Neural progenitor cell (in vitro differentiated cells): ENCODE measurements at regions not wholly inside any gene's neighbourhood (a gene's known extent, or its start where the extent isn't known, plus 50 kb on each side); places are given as distances from the start of the nearest gene placed in this dataset.

ENCODE experiments used
- DNase-seq: peaks from one replicate; pipeline ENCODE4 v3.0.0-alpha.2; 2016; ENCODE audit warnings: low spot score
- H2AFZ ChIP-seq: fragments of 200-600 bp; sonication (generic); replicated peaks from 2 replicates; pipeline ENCODE4 v1.6.1; 2016; ENCODE audit warnings: antibody characterized with exemption
- H3F3A ChIP-seq: fragments of 200-600 bp; sonication (generic); 2 replicates; pipeline ENCODE4 v1.6.1; 2016; ENCODE audit warnings: antibody characterized with exemption, low read depth
- H3K27ac ChIP-seq: fragments of 200-600 bp; sonication (generic); 2 replicates; pipeline ENCODE4 v1.5.1; 2016; ENCODE audit warnings: mild to moderate bottlenecking
- H3K27me3 ChIP-seq: fragments of 200-600 bp; sonication (generic); 2 replicates; pipeline ENCODE4 v1.6.1; 2016; ENCODE audit warnings: mild to moderate bottlenecking, moderate library complexity
- H3K36me3 ChIP-seq: fragments of 200-600 bp; sonication (generic); 2 replicates; pipeline ENCODE4 v1.5.1; 2016
- H3K4me1 ChIP-seq: fragments of 200-600 bp; sonication (generic); 2 replicates; pipeline ENCODE4 v1.6.1; 2016; ENCODE audit warnings: mixed run types
- H3K4me2 ChIP-seq: fragments of 200-600 bp; sonication (generic); 2 replicates; pipeline ENCODE4 v1.6.1; 2016
- H3K4me3 ChIP-seq: fragments of 200-600 bp; sonication (generic); 2 replicates; pipeline ENCODE4 v1.5.1; 2016
- H3K79me2 ChIP-seq: fragments of 200-600 bp; sonication (generic); 2 replicates; pipeline ENCODE4 v1.6.1; 2016; ENCODE audit warnings: low read depth
- H3K9ac ChIP-seq: fragments of 200-600 bp; sonication (generic); 2 replicates; pipeline ENCODE4 v1.6.1; 2016
- H3K9me3 ChIP-seq: fragments of 200-600 bp; sonication (generic); 2 replicates; pipeline ENCODE4 v1.5.1; 2016; ENCODE audit warnings: low read depth
- H4K20me1 ChIP-seq: fragments of 200-600 bp; sonication (generic); 2 replicates; pipeline ENCODE4 v1.6.1; 2016; ENCODE audit warnings: low read depth
- H3K27ac Mint-ChIP-seq: 3 replicates; pipeline ENCODE4 v1.8.0; 2021; ENCODE audit warnings: mixed read lengths
- H3K27me3 Mint-ChIP-seq: 2 replicates; pipeline ENCODE4 v1.8.0; 2022; ENCODE audit warnings: low read depth, mild to moderate bottlenecking, inconsistent platforms, moderate library complexity, mixed read lengths; ENCODE audit not compliant: insufficient read depth
- H3K36me3 Mint-ChIP-seq: 3 replicates; pipeline ENCODE4 v1.8.0; 2021; ENCODE audit warnings: mixed read lengths
- H3K4me1 Mint-ChIP-seq: 3 replicates; pipeline ENCODE4 v1.8.0; 2021; ENCODE audit warnings: mixed read lengths
- H3K4me3 Mint-ChIP-seq: 3 replicates; pipeline ENCODE4 v1.8.0; 2021; ENCODE audit warnings: mild to moderate bottlenecking, moderate library complexity, mixed read lengths
- H3K9me3 Mint-ChIP-seq: 3 replicates; pipeline ENCODE4 v1.8.0; 2020; ENCODE audit warnings: mixed read lengths
- EZH2 ChIP-seq: fragments of 200-600 bp; sonication (generic); IDR thresholded peaks from 2 replicates; pipeline ENCODE4 v1.6.1; 2017; ENCODE audit warnings: antibody characterized with exemption, mild to moderate bottlenecking, moderate library complexity
- EZH2phosphoT487 ChIP-seq: fragments of 200-600 bp; sonication (generic); IDR thresholded peaks from 2 replicates; pipeline ENCODE4 v1.6.1; 2017; ENCODE audit warnings: antibody characterized with exemption
- TF ChIP-seq, protein P1 (sequence below): fragments of 200-600 bp; sonication (generic); IDR thresholded peaks from 2 replicates; pipeline ENCODE4 v1.5.1; 2017; ENCODE audit warnings: antibody characterized with exemption, mild to moderate bottlenecking

DNA sequence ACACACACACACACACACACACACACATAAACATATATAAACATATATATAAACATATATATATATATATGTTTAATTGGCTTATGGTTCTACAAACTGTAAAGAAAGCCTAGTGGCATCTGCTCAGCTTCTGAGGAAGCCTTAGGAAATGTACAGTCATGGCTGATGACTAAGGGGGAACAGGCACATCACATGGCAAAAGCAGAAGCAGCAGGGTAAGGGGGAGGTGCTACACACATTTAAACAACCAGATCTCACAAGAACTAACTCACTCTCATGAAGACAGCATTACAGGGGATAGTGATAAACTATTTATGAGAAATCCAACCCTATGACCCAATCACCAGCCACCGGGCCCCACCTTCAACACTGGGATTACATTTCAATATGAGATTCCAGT is 922.9 kb downstream of the SI start:
- H3K9ac ChIP-seq, result no peak overlapping the region
- no peak overlapping the region for H3K27ac ChIP-seq
- Mint-ChIP-seq H3K27me3 (no peaks in the 10 kb centered on the region), H3K4me1 (no peaks in the 10 kb centered on the region), H3K9me3 (peaks cover 8% of the 10 kb centered on the region), H3K4me3 (no peak overlapping the region), H3K36me3 (no peaks in the 10 kb centered on the region), H3K27ac (no peak overlapping the region)
- no peaks in the 10 kb centered on the region for H3K36me3 ChIP-seq
- DNase-seq, result no peak
- TF ChIP-seq EZH2phosphoT487 (no peak), EZH2 (no peak)
- TF ChIP-seq, protein P1, sequence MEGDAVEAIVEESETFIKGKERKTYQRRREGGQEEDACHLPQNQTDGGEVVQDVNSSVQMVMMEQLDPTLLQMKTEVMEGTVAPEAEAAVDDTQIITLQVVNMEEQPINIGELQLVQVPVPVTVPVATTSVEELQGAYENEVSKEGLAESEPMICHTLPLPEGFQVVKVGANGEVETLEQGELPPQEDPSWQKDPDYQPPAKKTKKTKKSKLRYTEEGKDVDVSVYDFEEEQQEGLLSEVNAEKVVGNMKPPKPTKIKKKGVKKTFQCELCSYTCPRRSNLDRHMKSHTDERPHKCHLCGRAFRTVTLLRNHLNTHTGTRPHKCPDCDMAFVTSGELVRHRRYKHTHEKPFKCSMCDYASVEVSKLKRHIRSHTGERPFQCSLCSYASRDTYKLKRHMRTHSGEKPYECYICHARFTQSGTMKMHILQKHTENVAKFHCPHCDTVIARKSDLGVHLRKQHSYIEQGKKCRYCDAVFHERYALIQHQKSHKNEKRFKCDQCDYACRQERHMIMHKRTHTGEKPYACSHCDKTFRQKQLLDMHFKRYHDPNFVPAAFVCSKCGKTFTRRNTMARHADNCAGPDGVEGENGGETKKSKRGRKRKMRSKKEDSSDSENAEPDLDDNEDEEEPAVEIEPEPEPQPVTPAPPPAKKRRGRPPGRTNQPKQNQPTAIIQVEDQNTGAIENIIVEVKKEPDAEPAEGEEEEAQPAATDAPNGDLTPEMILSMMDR, result no peak
- no peaks in the 10 kb centered on the region for H3K4me1 ChIP-seq
- no peaks in the 10 kb centered on the region for H3K27me3 ChIP-seq
- H4K20me1 ChIP-seq, result no peaks in the 10 kb centered on the region
- no peaks in the 10 kb centered on the region for H3K79me2 ChIP-seq
- H3K4me3 ChIP-seq, result no peak overlapping the region
- H2AFZ ChIP-seq, result no peak overlapping the region
- no peaks in the 10 kb centered on the region for H3F3A ChIP-seq
- H3K4me2 ChIP-seq, result no peak overlapping the region
- H3K9me3 ChIP-seq, result no peaks in the 10 kb centered on the region

DNA sequence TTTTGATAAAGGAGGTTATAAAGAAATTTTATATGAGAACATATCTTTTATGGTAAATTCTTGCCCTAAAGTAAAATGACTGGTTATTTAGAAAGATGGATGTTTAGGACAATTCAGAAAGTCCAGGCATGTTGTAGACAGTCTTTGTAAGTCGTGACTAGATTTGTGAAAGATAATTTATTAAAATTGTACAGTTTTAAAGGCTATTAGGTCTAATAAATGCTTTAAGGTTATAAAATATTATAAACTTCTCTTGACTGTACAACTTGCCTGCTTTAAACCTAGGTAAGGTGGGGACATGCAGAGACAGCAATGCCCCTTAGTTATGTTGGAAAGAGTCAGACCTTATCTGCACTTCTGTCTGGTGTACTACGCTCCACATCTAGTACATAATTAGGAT is 933.5 kb downstream of the SI start:
- no peaks in the 10 kb centered on the region for H3K36me3 Mint-ChIP-seq
- no peak overlapping the region for H3K4me3 ChIP-seq
- no peak overlapping the region for H3K27ac Mint-ChIP-seq

DNA sequence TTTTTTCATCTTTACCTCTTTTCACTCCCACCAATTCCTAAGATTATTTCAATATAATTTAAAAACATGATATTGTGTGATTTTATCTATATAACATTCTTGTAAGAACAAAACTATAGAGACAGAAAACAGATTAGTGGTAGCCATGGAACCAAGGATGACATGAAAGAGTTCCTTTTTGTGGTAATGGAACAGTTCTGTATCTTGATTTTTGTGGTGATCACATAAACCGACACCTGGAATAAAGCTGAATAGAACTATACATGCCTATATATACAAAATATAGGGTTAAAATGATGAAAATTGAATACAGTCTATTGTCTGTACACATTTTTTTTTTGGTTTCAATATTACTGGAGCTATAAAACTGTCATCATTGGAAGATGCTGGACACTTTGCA is 945.4 kb downstream of the SI start:
- H3K4me1 Mint-ChIP-seq, result no peaks in the 10 kb centered on the region
- H3K27me3 Mint-ChIP-seq, result no peaks in the 10 kb centered on the region
- DNase-seq, result no peak
- Histone ChIP-seq H3K9me3 (no peaks in the 10 kb centered on the region), H3K79me2 (no peaks in the 10 kb centered on the region), H3K4me3 (no peak overlapping the region), H3K27ac (no peak overlapping the region), H3K4me1 (no peaks in the 10 kb centered on the region), H2AFZ (no peak overlapping the region), H3K4me2 (no peak overlapping the region), H3K9ac (no peak overlapping the region), H3K27me3 (no peaks in the 10 kb centered on the region), H3F3A (no peaks in the 10 kb centered on the region), H3K36me3 (no peaks in the 10 kb centered on the region), H4K20me1 (no peaks in the 10 kb centered on the region)
- no peaks in the 10 kb centered on the region for H3K9me3 Mint-ChIP-seq
- no peak overlapping the region for H3K4me3 Mint-ChIP-seq
- H3K36me3 Mint-ChIP-seq, result no peaks in the 10 kb centered on the region
- H3K27ac Mint-ChIP-seq, result no peak overlapping the region
- TF ChIP-seq, protein P1, result no peak
- TF ChIP-seq EZH2phosphoT487 (no peak), EZH2 (no peak)

More for the DNA sequence above, 933.5 kb downstream of the SI start:
- H3K4me3 Mint-ChIP-seq, result no peak overlapping the region
- Histone ChIP-seq H3K79me2 (no peaks in the 10 kb centered on the region), H4K20me1 (no peaks in the 10 kb centered on the region), H3K36me3 (peaks cover 5% of the 10 kb centered on the region), H3K9me3 (no peaks in the 10 kb centered on the region), H3F3A (no peaks in the 10 kb centered on the region), H3K4me2 (no peak overlapping the region), H3K27me3 (no peaks in the 10 kb centered on the region), H3K4me1 (no peaks in the 10 kb centered on the region), H2AFZ (no peak overlapping the region), H3K27ac (no peak overlapping the region), H3K9ac (no peak overlapping the region)
- no peak for DNase-seq
- peaks cover 5% of the 10 kb centered on the region for H3K27me3 Mint-ChIP-seq
- peaks cover 46% of the 10 kb centered on the region for H3K9me3 Mint-ChIP-seq
- TF ChIP-seq EZH2phosphoT487 (no peak), EZH2 (no peak)
- TF ChIP-seq, protein P1, result no peak
- no peaks in the 10 kb centered on the region for H3K4me1 Mint-ChIP-seq
